HepG2 (cell line): ENCODE measurements at regions not wholly inside any gene's neighbourhood (a gene's known extent, or its start where the extent isn't known, plus 50 kb on each side); places are given as distances from the start of the nearest gene placed in this dataset.

Experiments used
- ATAC-seq: fragments of 200-7000 bp; cut with Tn5 transposase; 3 replicates; pipeline ENCODE4 v1.9.1; 2020; ENCODE audit warnings: mild to moderate bottlenecking, moderate library complexity
- BruUV-seq: library from RNA; stranded (reverse); fragments of 400-500 nt; replicated peaks from 2 replicates; lab custom pipeline; 2021; lab: Mats Ljungman, UMichigan
- CTCF ChIA-PET: fragments of 300-600 bp; formaldehyde crosslinking; extraction: SDS; loops from one replicate; lab custom pipeline; 2021; ENCODE audit warnings: low total read pairs, inconsistent platforms, low intra/inter-chr PET ratio; lab: Yijun Ruan, JAX
- POLR2A ChIA-PET: fragments of 350-600 bp; sonication (Branson Sonifier 250); formaldehyde crosslinking; loops from one replicate; lab custom pipeline; 2020; ENCODE audit warnings: antibody characterized with exemption, inconsistent platforms; lab: Yijun Ruan, JAX
- DNase-seq: peaks from one replicate; pipeline ENCODE4 v3.0.0-alpha.2; 2015; ENCODE audit warnings: low spot score
- FAIRE-seq: peaks from 3 replicates; lab custom pipeline; 2011; peaks lifted over from hg19 to GRCh38; lab: Jason Lieb, UNC
- H2AFZ ChIP-seq: one replicate; pipeline ENCODE4 v1.6.1; 2011; ENCODE audit warnings: low read length, inconsistent platforms
- H3K27ac ChIP-seq: fragments of 300-600 bp; 3 replicates; pipeline ENCODE4 v1.8.0; 2011; ENCODE audit warnings: mixed run types, mild to moderate bottlenecking, mixed read lengths, low read length, inconsistent platforms; ENCODE audit not compliant: insufficient read depth; ENCODE audit errors: extremely low read length
- H3K27me3 ChIP-seq, 2 experiments: fragments of 200-600 bp in 1 of 2; 2 replicates in 1 of 2; 3 replicates in 1 of 2; pipeline versions ENCODE4 v1.6.0 to v1.8.0; 2011; ENCODE audit warnings: low read length in 2 of 2, mild to moderate bottlenecking in 2 of 2, moderate library complexity in 2 of 2, inconsistent platforms in 1 of 2; ENCODE audit not compliant: insufficient read depth in 2 of 2, control insufficient read depth in 1 of 2
- H3K36me3 ChIP-seq, 2 experiments: fragments of 200-600 bp in 1 of 2; replicated peaks in 1 of 2; 2 replicates in 1 of 2; 3 replicates in 1 of 2; pipeline versions ENCODE4 v1.5.1 to v1.8.0; 2011; ENCODE audit warnings: low read length in 2 of 2, inconsistent platforms in 1 of 2; ENCODE audit not compliant: insufficient read depth in 2 of 2, control insufficient read depth in 1 of 2
- H3K4me1 ChIP-seq: 2 replicates; pipeline ENCODE4 v1.5.1; 2012; ENCODE audit warnings: low read length, inconsistent platforms; ENCODE audit not compliant: insufficient read depth
- H3K4me2 ChIP-seq: 2 replicates; pipeline ENCODE4 v1.6.0; 2011; ENCODE audit warnings: low read depth, low read length, inconsistent platforms
- H3K4me3 ChIP-seq, 3 experiments: fragments of 200-600 bp in 1 of 3; sonication (generic), shearing (Covaris generic) in 1 of 3; replicated peaks in 1 of 3; 2 replicates each; pipeline ENCODE4 v1.5.1; 2011 to 2016; ENCODE audit warnings: low read length in 3 of 3, inconsistent platforms in 2 of 3, low read depth in 2 of 3, mild to moderate bottlenecking in 2 of 3, control low read depth in 1 of 3, mixed read lengths in 1 of 3; ENCODE audit not compliant: insufficient read depth in 1 of 3
- H3K79me2 ChIP-seq: one replicate; pipeline ENCODE4 v1.6.1; 2011; ENCODE audit warnings: low read length, inconsistent platforms; ENCODE audit not compliant: insufficient read depth
- H3K9ac ChIP-seq: 2 replicates; pipeline ENCODE4 v1.6.0; 2011; ENCODE audit warnings: mild to moderate bottlenecking, low read depth, low read length, inconsistent platforms; ENCODE audit not compliant: insufficient read depth
- H3K9me3 ChIP-seq: 2 replicates; pipeline ENCODE4 v1.5.1; 2012; ENCODE audit warnings: mild to moderate bottlenecking, low read length
- H4K20me1 ChIP-seq: 2 replicates; pipeline ENCODE4 v1.6.0; 2011; ENCODE audit warnings: inconsistent platforms, mild to moderate bottlenecking, low read length, moderate library complexity; ENCODE audit not compliant: insufficient read depth
- ELF3 ChIP-seq: IDR thresholded peaks from 2 replicates; pipeline ENCODE4 v1.6.1; 2016; ENCODE audit warnings: missing genetic modification reagents, missing compliant biosample characterization
- ZNF17 ChIP-seq: sonication (generic); formaldehyde crosslinking; IDR thresholded peaks from 2 replicates; pipeline ENCODE4 v1.5.0; 2020; ENCODE audit warnings: mild to moderate bottlenecking, missing genetic modification reagents
- ZNF224 ChIP-seq: sonication (generic); formaldehyde crosslinking; IDR thresholded peaks from 2 replicates; pipeline ENCODE4 v1.5.0; 2020; ENCODE audit warnings: mild to moderate bottlenecking, missing genetic modification reagents
- ZNF24 ChIP-seq: fragments of 450-650 bp; IDR thresholded peaks from 2 replicates; pipeline ENCODE4 v1.6.1; 2017; ENCODE audit warnings: antibody characterized with exemption, mild to moderate bottlenecking
- ZNF782 ChIP-seq: sonication (generic); formaldehyde crosslinking; IDR thresholded peaks from 2 replicates; pipeline ENCODE4 v1.4.0; 2020; ENCODE audit warnings: missing genetic modification reagents, mild to moderate bottlenecking, borderline replicate concordance
- ZNF850 ChIP-seq: sonication (generic); formaldehyde crosslinking; conservative IDR thresholded peaks from 2 replicates; pipeline ENCODE4 v1.9.0; 2021; ENCODE audit warnings: mild to moderate bottlenecking, missing genetic modification reagents
- WGBS: methylation state at CpG from one replicate; pipeline ENCODE4 v1.1.6; 2017; ENCODE audit warnings: low lambda C conversion rate; 5-methylcytosine and 5-hydroxymethylcytosine counted together
- in situ Hi-C: cut with HindIII; loops from 2 replicates; pipeline ENCODE4 v1.10.0; 2017; ENCODE audit warnings: low pct_unique_long_range_greater_than_20kb; ENCODE audit not compliant: extremely low pct_ligation_motif_present
- intact Hi-C: fragments of 100-400 bp; cut with micrococcal nuclease; formaldehyde crosslinking; loops from one replicate; pipeline ENCODE4 v1.10.0; 2022; ENCODE audit not compliant: unreplicated experiment

GRCh38 chr1:218217040-218217439, 68.1 kb upstream of the RRP15 start (continued):
- no peak for TF ChIP-seq ZNF224

DNA sequence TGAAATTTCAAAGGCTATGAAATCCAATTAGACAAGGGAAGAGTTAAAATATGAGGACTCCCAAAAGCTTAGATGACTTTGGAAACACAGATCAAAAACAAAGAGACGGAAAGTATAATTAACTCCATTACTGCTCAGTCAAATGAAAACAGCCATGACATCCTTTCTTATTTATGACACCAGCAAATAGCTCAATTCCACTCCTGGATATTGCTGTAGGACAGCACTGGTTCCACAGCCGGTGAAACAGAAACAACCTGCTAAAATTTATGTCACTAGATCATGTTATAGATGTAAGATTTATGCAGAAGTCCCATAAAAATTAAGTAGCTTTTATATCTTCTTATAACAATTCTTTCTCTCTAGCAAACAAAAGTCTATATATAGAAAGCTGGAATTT, 65.6 kb upstream of the RRP15 start:
- Histone ChIP-seq H4K20me1 (no peaks in the 10 kb centered on the region), H3K27ac (no peak overlapping the region), H3K9me3 (no peaks in the 10 kb centered on the region), H3K9ac (no peak overlapping the region), H3K4me2 (no peak overlapping the region), H3K36me3 (no peaks in the 10 kb centered on the region), H2AFZ (no peak overlapping the region), H3K4me3 (no peak overlapping the region), H3K4me1 (no peaks in the 10 kb centered on the region), H3K79me2 (no peaks in the 10 kb centered on the region), H3K27me3 (peaks cover 0 to 6% of the 10 kb centered on the region in 2 experiments; a peak in 2 of 5 replicates)
- 0% methylated on average over 2 of the region's 2 CpGs for WGBS
- TF ChIP-seq ZNF850, result no peak
- intact Hi-C loops (no loop called here), in situ Hi-C loops (no loop called here)
- FAIRE-seq (no peak), ATAC-seq (no peak), DNase-seq (no peak)
- ChIA-PET POLR2A (no interaction called here), CTCF (no interaction called here)
- no TSS peak for BruUV-seq

DNA sequence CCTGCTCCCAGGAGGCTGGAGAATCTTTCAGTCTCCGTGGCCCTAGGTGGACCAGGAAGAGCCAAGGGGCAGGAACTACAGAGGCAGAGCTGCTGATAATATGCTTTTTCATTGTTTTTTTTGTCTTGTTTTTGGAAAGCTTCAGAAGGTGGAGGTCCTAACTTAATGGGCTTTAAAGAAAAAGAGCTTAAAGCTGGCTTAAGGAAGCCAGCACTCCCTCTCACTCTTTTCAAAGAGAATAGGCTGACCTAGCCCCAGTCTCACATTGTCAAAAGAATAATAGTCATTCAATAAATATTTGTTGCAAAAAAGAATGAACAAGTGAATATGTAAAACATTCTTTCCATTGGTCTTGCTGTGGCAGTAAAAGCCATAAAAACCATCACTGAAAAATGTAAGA, 61.0 kb upstream of the RRP15 start:
- peaks cover 17% of the 10 kb centered on the region for H3K4me1 ChIP-seq
- TF ChIP-seq ZNF17 (CRISPR knock-in tag), result no peak
- TF ChIP-seq ELF3 (CRISPR knock-in tag), result no peak
- no peak for TF ChIP-seq ZNF782 (CRISPR knock-in tag)
- no peak for TF ChIP-seq ZNF24
- H3K9me3 ChIP-seq, result no peaks in the 10 kb centered on the region
- no peaks in the 10 kb centered on the region; a peak in 1 of 5 replicates for H3K27me3 ChIP-seq
- no peak for ATAC-seq
- H4K20me1 ChIP-seq, result no peaks in the 10 kb centered on the region
- DNase-seq, result no peak
- 0% methylated on average over 1 of the region's 1 CpG for WGBS
- ChIA-PET POLR2A (no interaction called here), CTCF (no interaction called here)
- H3K36me3 ChIP-seq, result no peaks in the 10 kb centered on the region
- H3K79me2 ChIP-seq, result no peaks in the 10 kb centered on the region
- BruUV-seq, result no TSS peak
- intact Hi-C loops, result no loop called here
- H3K27ac ChIP-seq, result no peak overlapping the region
- in situ Hi-C loops, result no loop called here
- FAIRE-seq, result no peak
- no peak overlapping the region for H3K9ac ChIP-seq
- no peak overlapping the region for H3K4me2 ChIP-seq
- no peak overlapping the region for H3K4me3 ChIP-seq
- H2AFZ ChIP-seq, result no peak overlapping the region
